DOHH2 (cell line): ENCODE measurements at regions not wholly inside any gene's neighbourhood (a gene's known extent, or its start where the extent isn't known, plus 50 kb on each side); places are given as distances from the start of the nearest gene placed in this dataset.

Experiments used
- CTCF ChIP-seq: fragments of 200-600 bp; sonication (generic); IDR thresholded peaks from one replicate; pipeline ENCODE4 v1.5.1; 2014; ENCODE audit warnings: antibody characterized with exemption, mild to moderate bottlenecking, low read depth, low read length; ENCODE audit not compliant: poor library complexity, severe bottlenecking
- EZH2phosphoT487 ChIP-seq: fragments of 200-600 bp; sonication (generic); IDR thresholded peaks from 2 replicates; pipeline ENCODE4 v1.6.1; 2017; ENCODE audit warnings: borderline replicate concordance, mild to moderate bottlenecking, antibody characterized with exemption, low read length, moderate library complexity, mixed read lengths

- TF ChIP-seq CTCF (no peak), EZH2phosphoT487 (no peak)
Observed at GRCh38 chr17:83155128-83156121, 76.0 kb downstream of the METRNL start.
